CD4-positive, alpha-beta memory T cell (primary cell): ENCODE measurements at regions not wholly inside any gene's neighbourhood (a gene's known extent, or its start where the extent isn't known, plus 50 kb on each side); places are given as distances from the start of the nearest gene placed in this dataset.

Experiments
- CTCF ChIA-PET: fragments of 350-600 bp; sonication (Branson Sonifier 250); formaldehyde crosslinking; loops from one replicate; lab custom pipeline; 2021; ENCODE audit warnings: inconsistent platforms; ENCODE audit not compliant: partially characterized antibody; lab: Charles Lee
- POLR2A ChIA-PET: fragments of 350-600 bp; sonication (Branson Sonifier 250); formaldehyde crosslinking; loops from one replicate; lab custom pipeline; 2021; ENCODE audit not compliant: partially characterized antibody; lab: Charles Lee
- DNase-seq, 5 donors: peaks; one replicate each; pipeline versions ENCODE4 v3.0.0 to v3.0.0-alpha.2; 2020 to 2022; ENCODE audit warnings: mixed read lengths in 1 of 5
- H3K27ac ChIP-seq: one replicate; pipeline ENCODE4 v1.7.0; 2013; ENCODE audit warnings: low read depth, low read length
- H3K27me3 ChIP-seq: 2 replicates; pipeline ENCODE4 v1.7.0; 2013; ENCODE audit warnings: mild to moderate bottlenecking, low read length, moderate library complexity; ENCODE audit not compliant: insufficient read depth
- H3K36me3 ChIP-seq: 2 replicates; pipeline ENCODE4 v1.7.0; 2013; ENCODE audit warnings: mild to moderate bottlenecking, low read length, moderate library complexity; ENCODE audit not compliant: insufficient read depth
- H3K4me1 ChIP-seq: 2 replicates; pipeline ENCODE4 v1.7.0; 2013; ENCODE audit warnings: mild to moderate bottlenecking, low read length, moderate library complexity; ENCODE audit not compliant: insufficient read depth
- H3K4me3 ChIP-seq, 2 donors: one replicate each; pipeline ENCODE4 v1.7.0; 2013; ENCODE audit warnings: low read length in 2 of 2, mild to moderate bottlenecking in 1 of 2
- H3K9me3 ChIP-seq, 2 donors: one replicate each; pipeline ENCODE4 v1.7.0; 2013; ENCODE audit warnings: low read length in 2 of 2, control low read depth in 1 of 2; ENCODE audit not compliant: control insufficient read depth in 1 of 2
- H3K27ac Mint-ChIP-seq, 7 donors: one replicate each; pipeline ENCODE4 v1.8.0; 2020 to 2021; ENCODE audit warnings: mixed read lengths in 7 of 7, mild to moderate bottlenecking in 6 of 7, inconsistent platforms in 3 of 7, moderate library complexity in 3 of 7
- H3K27me3 Mint-ChIP-seq, 2 donors: one replicate each; pipeline ENCODE4 v1.8.0; 2020 to 2021; ENCODE audit warnings: mixed read lengths in 2 of 2
- H3K36me3 Mint-ChIP-seq, 2 donors: one replicate each; pipeline ENCODE4 v1.8.0; 2020 to 2021; ENCODE audit warnings: mixed read lengths in 2 of 2, inconsistent platforms in 1 of 2, mild to moderate bottlenecking in 1 of 2
- H3K4me1 Mint-ChIP-seq, 4 donors: one replicate each; pipeline ENCODE4 v1.8.0; 2020 to 2021; ENCODE audit warnings: mixed read lengths in 4 of 4, mild to moderate bottlenecking in 1 of 4
- H3K4me3 Mint-ChIP-seq, 8 donors: one replicate each; pipeline ENCODE4 v1.8.0; 2020 to 2021; ENCODE audit warnings: mixed read lengths in 8 of 8, mild to moderate bottlenecking in 7 of 8, moderate library complexity in 6 of 8, inconsistent platforms in 3 of 8
- H3K9me3 Mint-ChIP-seq, 8 donors: one replicate each; pipeline ENCODE4 v1.8.0; 2020 to 2021; ENCODE audit warnings: mixed read lengths in 8 of 8, mild to moderate bottlenecking in 5 of 8, inconsistent platforms in 3 of 8, moderate library complexity in 1 of 8
- intact Hi-C: fragments of 100-400 bp; cut with micrococcal nuclease; formaldehyde crosslinking; loops from one replicate; pipeline ENCODE4 v1.15.1; 2023

GRCh38 chr5:131079232-131079631 lies 85.8 kb downstream of the HINT1 start:
- H3K27ac Mint-ChIP-seq, result peak overlapping the region in 2 of 7 donors; percentile 12 to 49
- intact Hi-C loops, result no loop called here
- H3K36me3 ChIP-seq, result no peaks in the 10 kb centered on the region
- H3K27me3 ChIP-seq, result no peaks in the 10 kb centered on the region
- peaks cover 0 to 2% of the 10 kb centered on the region in 2 donors for H3K27me3 Mint-ChIP-seq
- no peak for DNase-seq
- ChIA-PET CTCF (no interaction called here), POLR2A (interaction anchor here (2.0 kb wide), 1 partner anchor 10 kb away, joined by 5 read pairs; no protein-coding TSS in a partner anchor)
- H3K9me3 Mint-ChIP-seq, result peaks cover 0 to 3% (median 0%) of the 10 kb centered on the region in 8 donors
- H3K4me1 Mint-ChIP-seq, result peaks cover 10 to 21% (median 14%) of the 10 kb centered on the region in 4 donors
- no peak overlapping the region for H3K4me3 ChIP-seq
- peaks cover 17% of the 10 kb centered on the region for H3K4me1 ChIP-seq
- H3K27ac ChIP-seq, result no peak overlapping the region
- no peak overlapping the region for H3K4me3 Mint-ChIP-seq
- peaks cover 0 to 5% of the 10 kb centered on the region in 2 donors for H3K36me3 Mint-ChIP-seq
- H3K9me3 ChIP-seq, result no peaks in the 10 kb centered on the region

- Mint-ChIP-seq H3K4me1 (peaks cover 38 to 55% (median 44%) of the 10 kb centered on the region in 4 donors), H3K9me3 (peaks cover 0 to 20% (median 12%) of the 10 kb centered on the region in 8 donors), H3K36me3 (peaks cover 3 to 16% of the 10 kb centered on the region in 2 donors), H3K27ac (peak overlapping the region; percentile 72 to 95 (median 83)), H3K27me3 (no peaks in the 10 kb centered on the region), H3K4me3 (peak overlapping the region; percentile 30 to 82 (median 72))
- H3K27ac ChIP-seq, result peak overlapping the region; percentile 23
- peaks cover 0 to 6% of the 10 kb centered on the region in 2 donors for H3K9me3 ChIP-seq
- DNase-seq, result peak; percentile 63 to 73 (median 71)
- H3K4me3 ChIP-seq, result no peak overlapping the region
- ChIA-PET CTCF (interaction anchor here (0.7 to 1.3 kb wide), 5 partner anchors 33 to 207 kb away, joined by 3 to 4 read pairs (median 3); no protein-coding TSS in a partner anchor), POLR2A (interaction anchor here (1.5 to 1.8 kb wide), 2 partner anchors 10 to 195 kb away, joined by 3 to 5 read pairs; no protein-coding TSS in a partner anchor)
- intact Hi-C loops, result loop anchor here (1.0 to 10.0 kb wide), 3 partner anchors 54 to 348 kb away; no protein-coding TSS in a partner anchor
- peaks cover 44% of the 10 kb centered on the region for H3K4me1 ChIP-seq
- no peaks in the 10 kb centered on the region for H3K27me3 ChIP-seq
- no peaks in the 10 kb centered on the region for H3K36me3 ChIP-seq
Measured at GRCh38 chr5:131068893-131069643, 96.0 kb downstream of the HINT1 start.

- POLR2A ChIA-PET, result no interaction called here
Measured at GRCh38 chr5:131068076-131068475, 97.0 kb downstream of the HINT1 start.

GRCh38 chr5:131067636-131068035 lies 97.4 kb downstream of the HINT1 start:
- peaks cover 0 to 6% of the 10 kb centered on the region in 2 donors for H3K9me3 ChIP-seq
- Mint-ChIP-seq H3K27ac (peak overlapping the region; percentile 25 to 87 (median 59)), H3K4me3 (peak overlapping the region in 3 of 8 donors; percentile 14 to 36 (median 33)), H3K4me1 (peaks cover 40 to 55% (median 44%) of the 10 kb centered on the region in 4 donors), H3K27me3 (no peaks in the 10 kb centered on the region), H3K9me3 (peaks cover 2 to 20% (median 12%) of the 10 kb centered on the region in 8 donors), H3K36me3 (peaks cover 3 to 16% of the 10 kb centered on the region in 2 donors)
- H3K27me3 ChIP-seq, result no peaks in the 10 kb centered on the region
- no peak for DNase-seq
- CTCF ChIA-PET, result interaction anchor here (1.8 to 3.0 kb wide), 3 partner anchors 9 to 197 kb away, joined by 4 to 11 read pairs (median 6); no protein-coding TSS in a partner anchor
- no peak overlapping the region for H3K27ac ChIP-seq
- POLR2A ChIA-PET, result no interaction called here
- no peaks in the 10 kb centered on the region for H3K36me3 ChIP-seq
- intact Hi-C loops, result loop anchor here (1.0 to 10.0 kb wide), 2 partner anchors 53 to 196 kb away; no protein-coding TSS in a partner anchor
- H3K4me3 ChIP-seq, result no peak overlapping the region
- H3K4me1 ChIP-seq, result peaks cover 45% of the 10 kb centered on the region

More at GRCh38 chr5:131068076-131068475, 97.0 kb downstream of the HINT1 start:
- H3K4me3 ChIP-seq, result no peak overlapping the region
- Mint-ChIP-seq H3K36me3 (peaks cover 3 to 16% of the 10 kb centered on the region in 2 donors), H3K9me3 (peaks cover 2 to 20% (median 12%) of the 10 kb centered on the region in 8 donors), H3K27ac (peak overlapping the region; percentile 12 to 90 (median 76)), H3K27me3 (no peaks in the 10 kb centered on the region), H3K4me1 (peaks cover 40 to 55% (median 44%) of the 10 kb centered on the region in 4 donors), H3K4me3 (peak overlapping the region in 3 of 8 donors; percentile 43 to 65 (median 55))
- no peaks in the 10 kb centered on the region for H3K36me3 ChIP-seq
- H3K9me3 ChIP-seq, result peaks cover 0 to 6% of the 10 kb centered on the region in 2 donors
- CTCF ChIA-PET, result interaction anchor here (1.8 to 3.0 kb wide), 3 partner anchors 8 to 197 kb away, joined by 4 to 11 read pairs (median 6); no protein-coding TSS in a partner anchor
- intact Hi-C loops, result loop anchor here (1.0 to 10.0 kb wide), 2 partner anchors 53 to 197 kb away; no protein-coding TSS in a partner anchor
- no peak for DNase-seq
- no peak overlapping the region for H3K27ac ChIP-seq
- peaks cover 45% of the 10 kb centered on the region for H3K4me1 ChIP-seq
- no peaks in the 10 kb centered on the region for H3K27me3 ChIP-seq

GRCh38 chr5:131064669-131065371 lies 100.2 kb downstream of the HINT1 start:
- H3K27ac ChIP-seq, result no peak overlapping the region
- H3K36me3 ChIP-seq, result no peaks in the 10 kb centered on the region
- H3K36me3 Mint-ChIP-seq, result peaks cover 3 to 16% of the 10 kb centered on the region in 2 donors
- H3K9me3 Mint-ChIP-seq, result peaks cover 2 to 20% (median 12%) of the 10 kb centered on the region in 8 donors
- no peaks in the 10 kb centered on the region for H3K27me3 ChIP-seq
- no peak overlapping the region for H3K4me3 ChIP-seq
- DNase-seq, result no peak
- H3K9me3 ChIP-seq, result peaks cover 0 to 6% of the 10 kb centered on the region in 2 donors
- intact Hi-C loops, result loop anchor here (10.0 kb wide), 1 partner anchor 50 kb away; no protein-coding TSS in a partner anchor
- ChIA-PET CTCF (no interaction called here), POLR2A (no interaction called here)
- peak overlapping the region in 5 of 7 donors; percentile 4 to 33 (median 15) for H3K27ac Mint-ChIP-seq
- H3K4me1 ChIP-seq, result peaks cover 37% of the 10 kb centered on the region
- peak overlapping the region in 2 of 8 donors; percentile 12 to 13 for H3K4me3 Mint-ChIP-seq
- H3K27me3 Mint-ChIP-seq, result no peaks in the 10 kb centered on the region
- peaks cover 33 to 43% (median 35%) of the 10 kb centered on the region in 4 donors for H3K4me1 Mint-ChIP-seq

- intact Hi-C loops, result no loop called here
- H3K27ac ChIP-seq, result no peak overlapping the region
- no peaks in the 10 kb centered on the region for H3K9me3 ChIP-seq
- Mint-ChIP-seq H3K4me1 (no peaks in the 10 kb centered on the region), H3K36me3 (peaks cover 0 to 1% of the 10 kb centered on the region in 2 donors), H3K27ac (no peak overlapping the region), H3K4me3 (no peak overlapping the region), H3K27me3 (peaks cover 1 to 2% of the 10 kb centered on the region in 2 donors), H3K9me3 (peaks cover 0 to 9% (median 6%) of the 10 kb centered on the region in 8 donors)
- H3K27me3 ChIP-seq, result no peaks in the 10 kb centered on the region
- CTCF ChIA-PET, result no interaction called here
- H3K4me3 ChIP-seq, result no peak overlapping the region
- no peaks in the 10 kb centered on the region for H3K4me1 ChIP-seq
- POLR2A ChIA-PET, result no interaction called here
- DNase-seq, result no peak
- H3K36me3 ChIP-seq, result no peaks in the 10 kb centered on the region
Measured at GRCh38 chr5:131042021-131042789, 122.9 kb downstream of the HINT1 start.
